ENCODE measurements at regions not wholly inside any gene's neighbourhood (a gene's known extent, or its start where the extent isn't known, plus 50 kb on each side); places are given as distances from the start of the nearest gene placed in this dataset.

DNA sequence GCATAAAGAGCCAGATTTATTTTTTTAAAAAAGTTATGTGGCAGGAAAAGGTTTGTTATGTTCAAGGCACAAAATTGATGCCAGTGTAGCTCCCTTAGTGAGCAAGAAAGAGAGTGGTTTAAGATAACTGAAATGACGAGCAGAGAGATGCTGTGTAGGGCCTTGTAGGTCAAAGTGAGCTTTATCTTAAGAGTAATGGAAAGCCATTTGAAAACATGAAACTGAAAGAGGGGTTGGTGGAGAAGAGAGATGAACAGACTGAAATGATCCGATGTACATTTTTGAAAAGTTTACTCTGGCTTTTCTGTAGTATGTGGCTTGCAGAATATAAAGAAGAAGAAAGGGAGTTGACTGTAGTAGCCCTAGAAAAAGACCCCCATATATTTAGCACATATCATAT, 383.6 kb downstream of the PLA2G4A start:
- Histone ChIP-seq H3K4me3 (ENCODE audit: insufficient read depth, low read length) (no peak overlapping the region), H3K27ac (ENCODE audit: low read depth, low read length) (no peak overlapping the region), H3K36me3 (ENCODE audit: insufficient read depth, low read length) (no peaks in the 10 kb centered on the region), H4K20me1 (ENCODE audit: insufficient read depth, low read length) (no peaks in the 10 kb centered on the region), H3K9me3 (ENCODE audit: low read depth, low read length) (no peaks in the 10 kb centered on the region), H3K79me2 (ENCODE audit: insufficient read depth, low read length) (no peaks in the 10 kb centered on the region), H3K4me2 (ENCODE audit: insufficient read depth, low read length) (no peak overlapping the region), H2AFZ (ENCODE audit: low read length) (no peak overlapping the region), H3K27me3 (ENCODE audit: insufficient read depth, low read length) (no peaks in the 10 kb centered on the region), H3K4me1 (ENCODE audit: insufficient read depth, low read length) (no peaks in the 10 kb centered on the region)
- no peak for DNase-seq (ENCODE audit: insufficient read length, low spot score, missing footprints)
- TF ChIP-seq, protein P1, sequence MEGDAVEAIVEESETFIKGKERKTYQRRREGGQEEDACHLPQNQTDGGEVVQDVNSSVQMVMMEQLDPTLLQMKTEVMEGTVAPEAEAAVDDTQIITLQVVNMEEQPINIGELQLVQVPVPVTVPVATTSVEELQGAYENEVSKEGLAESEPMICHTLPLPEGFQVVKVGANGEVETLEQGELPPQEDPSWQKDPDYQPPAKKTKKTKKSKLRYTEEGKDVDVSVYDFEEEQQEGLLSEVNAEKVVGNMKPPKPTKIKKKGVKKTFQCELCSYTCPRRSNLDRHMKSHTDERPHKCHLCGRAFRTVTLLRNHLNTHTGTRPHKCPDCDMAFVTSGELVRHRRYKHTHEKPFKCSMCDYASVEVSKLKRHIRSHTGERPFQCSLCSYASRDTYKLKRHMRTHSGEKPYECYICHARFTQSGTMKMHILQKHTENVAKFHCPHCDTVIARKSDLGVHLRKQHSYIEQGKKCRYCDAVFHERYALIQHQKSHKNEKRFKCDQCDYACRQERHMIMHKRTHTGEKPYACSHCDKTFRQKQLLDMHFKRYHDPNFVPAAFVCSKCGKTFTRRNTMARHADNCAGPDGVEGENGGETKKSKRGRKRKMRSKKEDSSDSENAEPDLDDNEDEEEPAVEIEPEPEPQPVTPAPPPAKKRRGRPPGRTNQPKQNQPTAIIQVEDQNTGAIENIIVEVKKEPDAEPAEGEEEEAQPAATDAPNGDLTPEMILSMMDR (IDR thresholded peaks at IDR 0.05; ENCODE audit: extremely low read depth, low read depth, low read length): no peak

DNA sequence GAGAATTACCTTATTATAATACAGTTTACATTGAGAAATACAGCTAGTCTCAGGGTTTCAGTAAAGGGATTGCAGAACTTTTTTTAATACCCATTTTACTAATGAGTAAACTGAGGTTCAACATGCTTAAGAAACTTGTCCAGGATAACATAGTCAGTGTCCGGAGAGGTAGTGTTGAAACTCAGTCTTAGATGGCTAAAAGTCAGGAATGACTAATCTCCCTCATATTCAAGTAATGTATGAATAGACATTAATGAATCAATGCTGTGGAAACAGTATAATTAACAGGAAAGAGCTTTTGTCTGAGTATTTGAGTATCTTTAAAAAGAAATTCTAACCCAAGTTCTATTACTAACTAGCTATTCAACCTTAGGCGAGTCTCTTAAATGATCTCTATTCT, 397.6 kb downstream of the PLA2G4A start:
- Histone ChIP-seq H3K4me3 (ENCODE audit: insufficient read depth, low read length) (no peak overlapping the region), H3K27me3 (ENCODE audit: insufficient read depth, low read length) (no peaks in the 10 kb centered on the region), H3K36me3 (ENCODE audit: insufficient read depth, low read length) (no peaks in the 10 kb centered on the region), H3K4me1 (ENCODE audit: insufficient read depth, low read length) (no peaks in the 10 kb centered on the region), H3K27ac (ENCODE audit: low read depth, low read length) (no peak overlapping the region), H3K4me2 (ENCODE audit: insufficient read depth, low read length) (no peak overlapping the region), H3K79me2 (ENCODE audit: insufficient read depth, low read length) (no peaks in the 10 kb centered on the region), H4K20me1 (ENCODE audit: insufficient read depth, low read length) (no peaks in the 10 kb centered on the region), H2AFZ (ENCODE audit: low read length) (no peak overlapping the region), H3K9me3 (ENCODE audit: low read depth, low read length) (no peaks in the 10 kb centered on the region)
- TF ChIP-seq, protein P1 (IDR thresholded peaks at IDR 0.05; ENCODE audit: extremely low read depth, low read depth, low read length): no peak
- no peak for DNase-seq (ENCODE audit: insufficient read length, low spot score, missing footprints)

DNA sequence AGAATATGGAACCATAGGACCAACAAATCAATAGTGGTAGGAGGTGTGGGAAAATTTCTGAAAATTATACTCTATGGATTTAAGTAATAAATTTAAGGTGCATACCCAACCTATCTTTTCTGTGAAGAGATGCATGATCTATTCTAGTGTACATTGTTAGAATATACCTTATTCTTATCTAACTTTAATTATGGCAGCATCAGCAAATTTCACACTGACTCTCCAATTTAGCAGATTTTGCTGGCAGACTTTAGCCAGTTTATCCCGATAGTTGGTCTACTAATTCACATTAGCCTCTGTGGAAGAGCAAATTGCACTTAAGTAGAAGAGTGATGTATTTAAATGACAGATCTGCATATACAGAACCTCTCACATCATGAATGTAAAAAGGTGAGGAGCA, 400.0 kb downstream of the PLA2G4A start:
- no peak for DNase-seq (ENCODE audit: insufficient read length, low spot score, missing footprints)
- Histone ChIP-seq H3K4me3 (ENCODE audit: insufficient read depth, low read length) (no peak overlapping the region), H2AFZ (ENCODE audit: low read length) (no peak overlapping the region), H3K4me1 (ENCODE audit: insufficient read depth, low read length) (no peaks in the 10 kb centered on the region), H3K4me2 (ENCODE audit: insufficient read depth, low read length) (no peak overlapping the region), H3K27me3 (ENCODE audit: insufficient read depth, low read length) (no peaks in the 10 kb centered on the region), H3K79me2 (ENCODE audit: insufficient read depth, low read length) (no peaks in the 10 kb centered on the region), H3K36me3 (ENCODE audit: insufficient read depth, low read length) (no peaks in the 10 kb centered on the region), H4K20me1 (ENCODE audit: insufficient read depth, low read length) (no peaks in the 10 kb centered on the region), H3K27ac (ENCODE audit: low read depth, low read length) (no peak overlapping the region), H3K9me3 (ENCODE audit: low read depth, low read length) (no peaks in the 10 kb centered on the region)
- TF ChIP-seq, protein P1 (IDR thresholded peaks at IDR 0.05; ENCODE audit: extremely low read depth, low read depth, low read length): no peak

DNA sequence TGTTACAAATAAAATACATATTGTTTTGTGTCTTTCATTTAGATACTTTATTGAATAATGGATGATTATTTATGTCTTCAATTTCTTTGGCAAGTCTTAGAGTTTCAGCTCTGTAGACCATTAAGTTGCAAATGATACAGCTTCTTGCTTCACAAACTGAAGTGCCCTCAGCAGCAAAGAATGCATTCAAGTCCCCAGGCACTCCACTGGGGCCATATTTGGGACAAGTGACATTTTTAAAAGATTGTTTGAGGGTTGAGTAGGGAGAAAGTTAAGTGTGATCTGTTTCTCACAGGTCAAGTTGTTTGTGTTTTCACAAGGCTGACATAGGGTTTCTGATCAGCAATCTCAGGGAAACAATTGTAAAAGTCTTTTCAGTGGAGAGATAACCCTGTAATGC, 400.7 kb downstream of the PLA2G4A start:
- no peak for DNase-seq (ENCODE audit: insufficient read length, low spot score, missing footprints)
- Histone ChIP-seq H3K27me3 (ENCODE audit: insufficient read depth, low read length) (no peaks in the 10 kb centered on the region), H3K9me3 (ENCODE audit: low read depth, low read length) (no peaks in the 10 kb centered on the region), H3K4me3 (ENCODE audit: insufficient read depth, low read length) (no peak overlapping the region), H3K27ac (ENCODE audit: low read depth, low read length) (no peak overlapping the region), H2AFZ (ENCODE audit: low read length) (no peak overlapping the region), H3K36me3 (ENCODE audit: insufficient read depth, low read length) (no peaks in the 10 kb centered on the region), H3K79me2 (ENCODE audit: insufficient read depth, low read length) (no peaks in the 10 kb centered on the region), H4K20me1 (ENCODE audit: insufficient read depth, low read length) (no peaks in the 10 kb centered on the region), H3K4me2 (ENCODE audit: insufficient read depth, low read length) (no peak overlapping the region), H3K4me1 (ENCODE audit: insufficient read depth, low read length) (no peaks in the 10 kb centered on the region)
- TF ChIP-seq, protein P1 (IDR thresholded peaks at IDR 0.05; ENCODE audit: extremely low read depth, low read depth, low read length): no peak
